HFF-Myc (cell line): ENCODE measurements at regions not wholly inside any gene's neighbourhood (a gene's known extent, or its start where the extent isn't known, plus 50 kb on each side); places are given as distances from the start of the nearest gene placed in this dataset.

Source experiments
- DNase-seq: peaks from one replicate; pipeline ENCODE4 v3.0.0-alpha.2; 2011; ENCODE audit warnings: low read depth; ENCODE audit errors: extremely low read depth
- H3K4me3 ChIP-seq: replicated peaks from 2 replicates; pipeline ENCODE4 v1.5.1; 2011; ENCODE audit warnings: low read depth, mild to moderate bottlenecking, control low read depth, low read length
- CTCF ChIP-seq: IDR thresholded peaks from 2 replicates; pipeline ENCODE4 v1.5.1; 2012; ENCODE audit warnings: mild to moderate bottlenecking, low read depth, low read length, control low read depth; ENCODE audit errors: missing control alignments

GRCh38 chr1:221442056-221442455, 299.8 kb downstream of the DUSP10 start:
- no peak for TF ChIP-seq CTCF
- H3K4me3 ChIP-seq, result no peak overlapping the region
- DNase-seq, result no peak

DNA sequence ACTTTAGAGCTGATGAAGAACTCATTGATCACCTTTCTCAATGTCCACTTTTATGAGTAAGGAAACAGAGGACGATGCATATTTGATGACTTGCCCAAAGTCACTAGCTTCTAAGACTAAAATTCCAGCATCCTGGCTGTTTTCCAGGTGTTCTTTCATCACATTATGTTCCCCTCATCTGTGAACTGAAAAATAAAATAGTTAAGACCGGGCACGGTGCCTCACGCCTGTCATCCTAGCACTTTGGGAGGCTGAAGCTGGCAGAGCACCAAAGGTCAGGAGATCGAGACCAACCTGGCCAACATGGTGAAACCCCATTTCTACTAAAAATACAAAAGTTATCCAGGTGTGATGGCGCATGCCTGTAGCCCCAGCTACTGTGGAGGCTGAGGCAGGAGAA, 297.5 kb downstream of the DUSP10 start:
- no peak for TF ChIP-seq CTCF
- no peak overlapping the region for H3K4me3 ChIP-seq
- DNase-seq, result no peak

DNA sequence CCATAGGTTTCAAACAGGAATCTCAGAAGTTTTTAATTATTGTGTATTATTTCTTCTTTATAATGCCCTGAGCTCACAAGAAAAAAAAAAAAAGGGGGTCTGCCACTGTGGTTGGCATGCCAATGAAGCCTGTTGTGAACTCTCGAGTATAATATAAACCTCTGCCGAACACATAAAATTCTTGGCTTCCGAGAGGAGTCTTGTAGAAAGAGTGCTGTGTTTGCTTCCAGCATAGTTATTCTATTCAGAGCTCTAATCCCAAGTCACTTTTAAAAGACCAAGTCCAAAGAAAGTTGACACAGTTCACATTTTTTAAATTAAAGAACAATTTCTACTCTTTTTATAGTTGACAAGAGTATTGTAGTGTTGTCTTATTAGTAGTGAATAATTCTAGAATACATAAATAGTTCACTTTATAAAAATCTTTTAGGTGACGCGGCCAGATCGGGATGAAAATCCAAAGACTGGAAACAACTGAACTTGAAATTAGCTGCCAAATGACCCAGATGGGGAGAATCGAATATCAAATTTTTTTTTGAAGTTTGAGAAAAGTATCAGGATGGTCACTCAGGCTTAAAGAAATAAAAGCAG, 293.2 kb downstream of the DUSP10 start:
- DNase-seq, result no peak
- TF ChIP-seq CTCF, result no peak
- no peak overlapping the region for H3K4me3 ChIP-seq

DNA sequence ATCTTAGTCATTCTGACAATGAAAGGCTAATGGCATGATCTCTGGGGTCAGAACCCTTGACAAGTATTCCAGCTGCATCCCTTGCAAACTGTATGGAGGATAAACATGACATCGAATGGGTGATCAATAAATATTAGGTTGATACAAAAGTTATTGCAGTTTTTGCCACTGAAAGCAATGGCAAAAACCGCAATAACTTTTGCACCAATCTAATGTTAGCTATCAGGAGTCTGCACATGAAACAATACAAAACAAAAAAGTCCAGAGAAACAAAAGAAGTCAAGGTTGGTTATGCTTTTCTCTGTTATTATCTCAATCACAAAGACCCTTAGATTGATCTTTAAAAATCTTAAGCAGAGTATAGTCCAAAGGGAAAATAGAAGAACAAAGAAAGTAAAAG, 292.7 kb downstream of the DUSP10 start:
- no peak for DNase-seq
- H3K4me3 ChIP-seq, result no peak overlapping the region
- no peak for TF ChIP-seq CTCF

GRCh38 chr1:221449801-221450470, 292.0 kb downstream of the DUSP10 start:
- TF ChIP-seq CTCF, result no peak
- DNase-seq, result no peak
- no peak overlapping the region for H3K4me3 ChIP-seq

GRCh38 chr1:221451741-221452140, 290.1 kb downstream of the DUSP10 start:
- no peak for TF ChIP-seq CTCF
- H3K4me3 ChIP-seq, result no peak overlapping the region
- DNase-seq, result no peak
